ENCODE measurements at regions not wholly inside any gene's neighbourhood (a gene's known extent, or its start where the extent isn't known, plus 50 kb on each side); places are given as distances from the start of the nearest gene placed in this dataset.

- DNase-seq: no peak
Observed at GRCh38 chr4:65831828-65832227, 161.5 kb upstream of the EPHA5 start.

- no peak for DNase-seq
Observed at GRCh38 chr4:65825116-65825753, 154.9 kb upstream of the EPHA5 start.

DNA sequence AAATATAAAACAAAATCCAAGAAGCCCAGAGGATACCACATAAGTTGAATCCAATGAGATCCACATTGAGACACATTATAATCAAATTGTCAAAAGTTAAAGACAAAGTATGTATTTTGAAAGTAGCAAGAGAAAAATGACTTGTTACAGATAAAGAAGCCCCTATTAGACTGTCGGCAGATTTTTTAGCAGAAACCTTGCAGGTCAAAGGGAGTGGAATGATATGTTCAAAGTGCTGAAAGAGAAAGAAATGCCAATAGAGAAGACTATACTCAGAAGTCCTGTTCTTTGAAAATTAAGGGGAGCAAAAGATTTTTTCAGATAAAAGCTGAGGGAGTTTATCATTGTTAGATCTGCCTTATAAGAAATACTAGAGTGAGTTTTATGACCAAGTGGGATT is 148.9 kb upstream of the EPHA5 start:
- DNase-seq: no peak

- no peak for DNase-seq
Observed at GRCh38 chr4:65805936-65806335, 135.6 kb upstream of the EPHA5 start.

DNA sequence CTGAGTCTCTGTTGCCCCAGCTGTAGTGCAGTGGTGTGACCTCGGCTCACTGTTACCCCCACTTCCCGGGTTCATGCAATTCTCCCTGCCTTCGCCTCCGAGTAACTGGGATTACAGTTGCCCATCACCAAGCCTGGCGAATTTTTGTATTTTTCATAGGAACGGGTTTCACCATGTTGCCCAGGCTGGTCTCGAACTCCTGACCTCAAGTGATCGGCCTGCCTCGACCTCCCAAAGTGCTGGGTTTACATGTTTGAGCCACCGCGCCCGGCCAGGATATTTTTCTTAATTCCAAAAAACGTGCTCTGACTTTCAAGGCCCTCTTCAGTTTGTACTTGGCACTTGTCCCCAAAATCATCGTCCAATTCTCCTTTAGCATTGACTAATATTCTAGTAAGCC is 129.2 kb upstream of the EPHA5 start:
- no peak for DNase-seq

DNA sequence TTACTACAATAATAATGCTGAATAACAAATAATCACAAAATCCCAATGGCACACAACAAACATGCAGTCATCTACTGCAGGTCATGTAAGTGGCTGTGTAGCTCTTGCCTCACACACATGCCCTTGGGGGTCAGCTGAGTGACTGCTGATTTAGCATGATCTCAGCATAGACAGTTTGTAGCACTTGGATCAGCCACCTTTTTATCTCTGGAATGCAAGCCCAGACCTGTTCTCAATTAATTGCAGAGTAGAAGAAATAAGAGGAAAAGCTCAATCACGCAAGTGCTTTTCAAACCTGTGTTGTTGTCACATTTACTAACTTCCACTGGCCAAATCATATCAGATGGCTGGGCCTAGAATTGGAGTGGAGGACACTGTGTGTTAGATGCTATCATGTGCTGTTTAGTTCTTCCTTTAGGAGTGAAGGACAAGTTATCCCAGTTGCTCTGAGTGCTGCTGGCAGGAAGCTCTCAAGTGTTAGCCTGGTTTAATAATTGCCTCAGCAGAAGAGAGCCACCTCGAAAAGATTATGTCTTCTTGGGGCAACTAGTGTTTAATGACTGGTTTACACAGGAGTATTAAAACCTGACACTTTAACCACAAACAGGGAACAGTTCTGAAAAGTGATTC is 128.3 kb upstream of the EPHA5 start:
- DNase-seq: no peak

DNA sequence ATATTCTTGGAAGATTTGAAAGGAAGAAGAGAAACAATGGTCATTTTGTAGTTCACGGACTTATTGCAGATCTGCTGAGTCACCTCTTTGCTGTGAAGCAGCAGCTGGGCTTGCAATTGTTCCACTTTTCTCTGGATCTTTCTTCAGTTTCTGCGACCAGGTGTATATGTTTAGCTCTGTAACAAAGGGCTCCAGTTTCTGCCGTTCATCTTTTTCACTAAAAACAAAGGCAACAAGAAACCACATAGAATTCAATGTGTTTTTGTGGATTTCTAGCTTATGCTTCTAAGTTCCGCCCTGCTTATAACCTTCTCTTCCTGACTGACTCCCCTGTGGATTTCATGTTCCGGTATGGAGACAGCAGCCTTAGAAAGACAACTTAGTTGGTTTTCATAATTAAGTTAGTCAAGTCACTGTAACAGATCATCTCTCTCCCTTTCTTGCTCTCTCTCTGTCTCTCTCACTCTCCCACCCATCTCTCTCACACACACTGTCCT is 121.6 kb upstream of the EPHA5 start:
- no peak for DNase-seq

DNA sequence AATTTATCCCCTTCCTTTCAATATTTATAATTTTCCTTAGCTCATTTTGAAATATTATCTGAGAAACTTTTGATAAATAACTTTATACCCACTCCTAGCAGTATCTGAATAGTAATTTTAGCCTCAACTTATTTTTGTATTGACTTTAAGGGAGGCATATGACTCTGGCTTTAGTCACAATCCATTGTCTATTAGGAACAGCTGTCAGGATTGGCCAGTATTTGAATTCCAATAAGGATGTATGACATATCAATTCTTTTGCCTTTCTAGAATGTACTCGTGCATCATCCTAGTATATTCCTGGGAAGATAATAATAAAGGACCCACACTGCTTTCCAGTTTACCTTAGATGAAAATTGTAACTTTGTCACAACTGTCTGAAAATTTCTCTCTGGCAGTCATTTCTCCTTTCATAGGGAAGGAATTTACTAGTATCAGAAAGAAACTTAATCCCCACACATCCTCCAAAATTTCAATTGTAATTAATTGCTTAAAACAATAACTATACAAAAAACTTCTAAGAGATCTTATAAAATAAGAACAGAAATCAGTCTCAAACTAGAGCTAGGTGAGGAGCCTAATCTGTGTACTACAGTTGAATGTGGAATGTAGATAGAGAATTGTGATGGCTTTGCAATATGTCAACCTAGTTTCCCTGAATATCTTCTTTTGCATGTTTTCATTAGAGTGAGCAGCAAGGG is 121.0 kb upstream of the EPHA5 start:
- DNase-seq: no peak

DNA sequence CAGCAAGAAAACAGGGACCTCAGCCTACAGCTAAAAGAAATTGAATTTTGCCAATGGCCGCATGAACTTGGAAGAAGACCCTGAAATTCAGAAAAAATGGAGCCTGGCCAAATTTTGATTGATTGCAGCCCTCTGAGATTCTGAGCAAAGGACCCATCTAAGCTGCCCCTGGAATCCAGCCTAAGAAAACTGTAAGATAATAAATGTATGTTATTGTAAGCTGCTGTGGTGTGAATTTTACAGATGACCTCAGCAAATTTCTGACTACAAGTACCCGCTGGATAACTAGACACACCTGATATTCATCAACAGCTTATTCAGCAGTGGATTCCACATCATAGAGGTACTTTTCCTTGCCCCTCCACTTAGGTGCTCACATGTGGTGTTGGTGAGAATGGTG is 119.5 kb upstream of the EPHA5 start:
- no peak for DNase-seq

DNA sequence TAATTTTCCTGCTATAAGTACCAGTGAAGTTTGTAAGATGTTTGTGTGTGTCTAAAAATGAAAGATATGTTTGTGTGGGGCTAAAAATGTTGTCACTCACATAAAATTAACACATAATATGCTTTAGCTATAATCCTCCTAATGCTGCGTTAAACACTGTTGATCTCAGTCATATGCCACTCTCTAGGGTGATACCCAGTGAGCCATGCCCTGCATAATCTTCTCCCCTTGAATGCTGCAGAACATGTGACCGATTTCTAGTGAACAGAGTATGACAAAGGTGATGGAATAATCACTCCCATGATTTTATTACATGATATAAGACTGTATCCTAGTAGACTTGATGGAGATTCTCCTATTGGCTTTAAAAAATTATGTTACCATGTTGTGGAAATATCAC is 119.1 kb upstream of the EPHA5 start:
- no peak for DNase-seq

- no peak for DNase-seq
Observed at GRCh38 chr4:65777270-65777669, 107.0 kb upstream of the EPHA5 start.

DNA sequence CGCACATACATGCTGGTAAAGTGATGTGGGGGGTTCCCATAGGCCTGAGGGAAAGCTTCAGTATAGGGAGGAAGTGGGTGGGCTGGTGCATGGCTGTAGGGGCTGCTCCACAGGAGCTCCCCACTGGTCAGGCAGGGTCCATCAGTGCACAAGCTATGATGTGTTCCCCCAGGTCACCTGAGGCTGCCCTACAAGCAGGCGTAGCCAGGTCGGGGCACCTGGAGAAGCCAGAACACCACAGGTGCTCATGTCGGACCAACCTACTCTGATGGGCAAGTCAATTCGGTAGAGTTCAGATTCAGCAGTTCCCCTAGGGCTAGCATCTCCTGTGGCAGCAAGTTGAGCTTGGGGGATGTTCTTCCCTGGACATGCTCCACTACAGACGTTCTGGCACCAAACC is 103.3 kb upstream of the EPHA5 start:
- no peak for DNase-seq

- DNase-seq: no peak
Observed at GRCh38 chr4:65747386-65747785, 77.1 kb upstream of the EPHA5 start.

GRCh38 chr4:65738134-65738533 is 67.8 kb upstream of the EPHA5 start:
- no peak for DNase-seq

GRCh38 chr4:65737672-65738071 is 67.4 kb upstream of the EPHA5 start:
- DNase-seq: no peak

DNA sequence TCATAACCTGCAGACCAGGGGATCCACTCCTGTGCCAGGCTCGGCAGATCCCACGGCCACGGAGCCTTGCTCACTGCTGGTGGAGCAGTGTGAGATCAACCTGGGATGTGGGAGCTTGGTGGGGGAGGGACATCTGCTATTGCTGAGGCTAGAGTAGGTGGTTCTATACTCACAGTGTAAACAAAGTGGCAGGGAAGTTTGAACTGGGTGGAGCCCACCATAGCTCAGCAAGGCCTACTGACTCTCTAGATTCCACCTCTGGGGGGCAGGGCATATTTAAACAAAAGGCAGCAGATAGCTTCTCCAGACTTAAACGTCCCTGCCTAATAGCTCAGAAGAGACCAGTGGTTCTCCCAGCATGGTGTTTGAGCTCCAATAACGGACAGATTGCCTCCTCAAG is 54.7 kb upstream of the EPHA5 start:
- no peak for DNase-seq
